SW480 (cell line): ENCODE measurements at regions not wholly inside any gene's neighbourhood (a gene's known extent, or its start where the extent isn't known, plus 50 kb on each side); places are given as distances from the start of the nearest gene placed in this dataset.

Source experiments
- DNase-seq: peaks from one replicate; pipeline ENCODE4 v3.0.0-alpha.2; 2016; ENCODE audit warnings: low spot score

DNA sequence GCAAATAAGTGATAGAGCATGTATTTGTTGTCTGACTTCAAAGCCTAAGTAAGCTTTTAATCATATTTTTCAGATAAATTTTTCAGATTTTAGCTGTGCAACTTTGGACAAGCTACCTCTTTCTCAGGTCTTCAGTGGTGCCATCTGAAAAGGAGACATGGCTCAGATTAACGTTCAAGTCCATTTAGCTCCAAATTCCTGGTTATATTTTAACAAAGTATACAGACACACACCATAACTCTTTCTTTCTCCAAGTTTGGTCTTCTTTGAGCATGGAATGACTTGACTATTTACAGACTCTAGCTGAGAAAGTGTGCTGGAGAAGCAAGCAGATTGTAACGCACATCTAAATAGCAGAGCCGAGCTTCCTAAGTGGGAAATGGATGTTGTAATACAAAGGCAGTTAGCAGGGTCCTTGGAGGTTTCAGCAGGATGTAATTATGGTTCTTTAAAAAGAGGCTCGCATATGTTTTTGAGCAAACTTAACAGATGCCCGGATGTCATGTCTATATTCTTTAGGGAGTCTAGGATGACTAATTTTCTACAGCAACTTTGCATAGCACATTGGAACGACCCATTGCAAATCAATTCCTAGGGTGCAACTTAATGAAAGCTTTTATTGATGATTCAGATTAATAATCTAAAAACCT is 128.1 kb upstream of the E2F8 start:
- DNase-seq: no peak

DNA sequence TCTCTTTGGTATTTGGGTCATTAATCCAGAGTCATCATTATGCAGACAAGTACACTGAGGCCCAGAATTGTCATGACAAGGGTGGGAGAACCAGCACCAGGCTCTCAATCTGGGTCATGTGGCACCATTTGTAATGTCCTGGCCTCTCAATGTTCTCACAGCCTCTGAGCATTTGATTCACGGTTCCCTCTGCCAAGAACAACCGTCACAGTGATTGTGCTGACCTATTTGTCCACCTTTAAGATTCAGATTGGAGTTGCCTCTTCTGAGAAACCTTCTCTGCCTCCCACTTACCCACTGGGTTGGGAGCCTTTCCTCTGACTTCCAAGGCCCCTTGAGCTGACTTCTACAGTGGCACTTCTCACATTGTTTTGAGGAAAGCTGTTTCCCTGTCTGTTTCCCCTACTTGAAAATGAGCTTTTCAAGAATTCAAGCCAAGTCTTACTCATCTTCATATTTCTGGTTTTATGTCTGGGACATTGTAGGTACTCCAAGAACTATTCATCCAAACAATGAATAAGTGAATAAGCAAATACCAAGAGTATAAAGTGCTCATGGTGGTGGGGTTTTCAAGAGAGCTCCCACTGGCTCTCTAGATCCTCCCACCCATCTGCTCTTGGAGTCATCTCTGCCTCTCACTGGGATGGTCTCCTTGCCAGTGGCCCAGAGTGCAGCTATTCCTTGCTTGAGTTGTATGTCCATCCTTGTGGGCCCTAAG is 126.4 kb upstream of the E2F8 start:
- no peak for DNase-seq

GRCh38 chr11:19365743-19366410 is 125.1 kb upstream of the E2F8 start:
- no peak for DNase-seq

DNA sequence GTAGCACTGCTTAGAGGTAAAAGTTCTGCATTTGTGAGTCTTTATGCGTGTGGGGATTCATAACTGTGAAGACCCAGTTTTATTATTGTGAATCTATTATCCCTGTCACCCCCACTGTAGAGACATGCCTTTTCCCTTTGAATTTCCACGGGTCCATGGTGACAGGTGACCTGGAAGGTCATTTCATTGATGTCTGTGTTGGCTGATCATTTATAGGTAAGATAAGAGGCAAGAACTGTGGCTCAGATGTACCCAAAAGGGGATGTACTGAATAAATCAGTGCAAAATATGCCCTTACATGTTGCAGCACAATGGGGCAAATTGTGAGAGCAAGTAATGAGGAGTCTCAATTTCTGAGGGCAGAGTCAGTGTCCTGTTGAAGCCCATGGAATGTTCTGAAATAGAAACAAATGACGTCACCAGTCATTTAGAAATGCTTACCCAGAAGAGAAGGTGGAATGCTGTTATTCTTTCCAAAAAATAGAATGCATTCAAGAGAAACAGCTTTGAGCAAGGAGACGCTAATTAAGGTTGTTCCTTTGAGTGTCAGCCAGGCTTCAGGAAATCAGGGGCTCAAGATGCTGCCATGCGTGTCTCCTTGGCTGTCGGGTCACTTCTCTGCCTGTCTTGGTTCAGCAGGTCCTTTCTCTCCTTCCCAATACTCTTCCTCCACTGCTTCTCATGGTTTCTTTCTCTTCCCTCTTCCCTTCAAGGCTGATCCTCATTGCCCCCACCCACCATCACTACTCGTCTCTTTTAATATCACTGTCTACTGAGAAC is 118.7 kb upstream of the E2F8 start:
- DNase-seq: no peak

GRCh38 chr11:19357943-19358342 is 117.2 kb upstream of the E2F8 start:
- no peak for DNase-seq

DNA sequence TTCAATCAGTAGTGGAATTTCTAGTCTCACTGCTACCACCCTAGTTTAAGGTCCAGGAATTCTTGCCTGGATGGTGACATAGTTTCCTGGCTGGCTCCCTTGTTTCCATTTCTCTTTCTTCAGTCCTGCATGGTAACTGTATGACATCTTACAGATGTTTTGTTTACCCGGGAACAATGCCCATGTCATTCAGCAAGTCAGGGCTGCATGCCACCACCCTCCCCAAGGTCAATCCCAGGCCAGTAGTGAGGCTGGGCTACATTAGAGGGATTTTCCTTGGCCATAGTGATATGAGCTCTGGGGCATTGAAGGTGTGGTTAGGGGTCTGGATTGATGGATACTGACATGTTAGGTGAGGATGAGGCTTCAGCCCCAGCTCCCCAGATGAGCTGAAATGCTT is 114.9 kb upstream of the E2F8 start:
- no peak for DNase-seq

- no peak for DNase-seq
Measured at GRCh38 chr11:19353287-19353850, 112.6 kb upstream of the E2F8 start.

- DNase-seq: no peak
Measured at GRCh38 chr11:19352771-19353160, 112.0 kb upstream of the E2F8 start.

DNA sequence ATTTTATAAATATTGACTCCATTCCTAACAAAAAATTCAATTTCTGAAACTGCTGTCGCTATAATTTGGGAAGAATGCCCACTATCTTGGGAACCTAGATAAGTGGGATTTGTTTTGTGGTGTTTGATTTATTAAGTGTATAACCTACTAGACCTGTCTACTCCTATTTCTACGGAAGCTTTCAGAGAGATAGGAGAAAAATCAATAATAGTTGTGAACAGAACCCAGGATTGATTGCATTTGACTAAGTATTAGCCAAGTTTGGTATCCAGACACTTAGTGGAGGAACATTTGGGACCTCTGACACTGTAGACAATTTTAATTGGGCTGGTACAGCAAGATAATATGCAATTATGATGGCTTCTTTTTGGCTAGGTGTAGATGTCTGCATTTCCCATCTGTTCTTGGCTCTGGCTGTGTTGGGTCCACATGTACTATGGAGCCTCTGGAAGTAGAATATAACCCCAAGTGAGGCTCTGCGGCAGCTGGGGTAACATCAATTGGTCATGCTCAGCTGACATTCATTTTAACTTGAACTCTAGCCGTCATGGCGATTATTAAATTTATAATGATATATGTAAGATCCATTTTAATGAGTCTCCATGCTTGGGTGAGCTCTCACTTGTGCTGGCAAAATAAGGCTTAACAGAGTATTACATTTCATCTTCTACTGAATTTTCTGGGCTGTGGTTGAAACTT is 111.5 kb upstream of the E2F8 start:
- DNase-seq: no peak

GRCh38 chr11:19351426-19351825 is 110.7 kb upstream of the E2F8 start:
- no peak for DNase-seq

- DNase-seq: no peak
Measured at GRCh38 chr11:19350160-19350559, 109.4 kb upstream of the E2F8 start.

DNA sequence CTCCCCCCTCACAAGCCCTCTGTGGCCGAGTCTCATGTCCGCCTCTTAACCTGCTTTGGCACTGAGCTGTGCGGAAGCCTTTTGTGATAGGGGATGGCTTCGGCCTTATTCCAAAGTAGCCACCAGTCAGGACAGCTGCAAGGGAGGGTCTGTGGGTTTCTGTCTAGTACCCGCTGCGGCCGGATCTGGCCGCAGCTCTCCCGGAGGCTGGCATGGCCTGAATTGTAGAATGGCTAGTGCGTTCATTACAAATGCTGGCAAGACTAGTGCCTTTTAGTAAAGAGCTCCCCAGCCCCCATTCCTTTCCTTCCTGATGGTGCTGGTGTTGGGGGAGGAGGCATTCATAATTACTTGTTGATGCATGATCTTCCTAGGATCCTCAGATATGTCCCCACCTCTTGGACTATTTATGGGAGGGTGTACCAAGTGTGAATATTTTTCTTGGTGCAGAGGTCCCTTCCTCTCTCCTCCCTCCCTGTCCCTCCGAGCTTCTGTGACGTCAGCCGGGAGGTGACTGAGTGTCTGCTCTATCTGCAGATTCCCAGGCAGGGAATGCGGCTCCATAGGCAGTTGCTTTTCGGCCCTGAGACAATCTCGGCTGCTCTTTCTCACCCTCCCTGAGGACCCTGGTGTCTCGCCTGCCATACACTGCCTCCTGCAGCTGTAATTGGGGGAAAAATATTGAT is 108.7 kb upstream of the E2F8 start:
- peak; percentile 71 for DNase-seq

- DNase-seq: peak; percentile 65
Measured at GRCh38 chr11:19347911-19348310, 107.2 kb upstream of the E2F8 start.

DNA sequence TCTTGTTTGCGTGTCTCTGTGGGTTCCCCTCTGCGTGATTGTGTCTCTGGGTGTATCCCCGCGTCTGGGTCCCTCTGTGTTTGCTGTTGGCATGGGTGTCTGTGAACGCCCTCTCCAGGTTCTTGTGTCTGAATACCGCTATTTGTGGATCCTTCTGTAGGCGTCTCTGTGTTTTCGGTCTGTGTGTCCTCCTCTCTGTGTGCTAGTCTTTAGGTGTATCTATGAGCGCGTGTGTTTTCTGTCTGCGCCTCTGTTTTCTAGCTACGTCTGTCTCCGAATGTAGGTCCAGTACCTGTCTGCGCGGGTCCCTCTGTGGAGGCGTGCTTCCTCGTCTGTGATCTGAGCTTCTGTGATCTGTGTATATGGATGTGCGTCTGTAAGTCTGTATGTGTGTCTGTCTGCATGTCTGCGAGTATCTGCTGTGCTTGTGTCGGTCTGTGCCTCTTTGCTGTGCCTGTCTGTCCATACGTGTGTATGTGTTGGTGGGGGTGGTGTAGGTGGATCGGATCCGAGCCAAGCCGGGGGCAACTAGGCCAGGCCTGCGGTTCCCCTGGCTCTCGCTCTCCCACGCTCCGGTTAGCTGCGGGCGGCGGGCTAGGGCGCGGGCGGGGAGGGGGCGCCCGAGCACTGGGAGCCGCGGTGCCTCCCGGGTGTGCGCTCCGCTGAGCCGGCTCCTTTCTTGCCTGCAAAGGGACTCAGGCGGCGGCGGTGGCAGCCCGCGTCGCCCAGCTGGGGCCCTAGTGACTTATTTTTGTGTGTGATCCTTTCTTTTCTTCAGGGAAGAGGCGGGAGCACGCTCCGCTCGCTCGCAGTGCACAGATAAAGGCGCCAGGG is 105.3 kb upstream of the E2F8 start:
- peak; percentile 82 for DNase-seq

GRCh38 chr11:19345519-19345847 is 104.7 kb upstream of the E2F8 start:
- DNase-seq: peak; percentile 52

GRCh38 chr11:19344661-19345518 is 104.1 kb upstream of the E2F8 start:
- DNase-seq: peak; percentile 80

DNA sequence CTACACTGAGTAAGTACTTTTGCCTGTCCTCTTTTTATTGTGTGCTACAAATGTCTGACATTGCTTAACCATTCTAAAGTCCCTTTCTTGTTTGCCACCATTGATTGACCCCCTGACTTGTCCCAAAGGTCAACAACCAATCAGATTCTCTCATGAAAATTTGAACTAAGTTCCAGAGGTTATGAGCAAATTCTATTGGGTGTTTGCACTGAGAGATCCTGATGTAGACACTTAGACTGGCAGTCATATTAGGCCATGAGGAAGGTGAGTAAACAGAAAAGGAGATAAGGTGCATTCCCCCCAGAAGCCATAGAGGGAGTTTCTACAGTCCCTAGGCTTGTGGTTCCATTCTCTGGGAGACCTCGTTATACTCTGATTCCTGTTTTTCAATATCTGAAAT is 101.3 kb upstream of the E2F8 start:
- peak; percentile 31 for DNase-seq

DNA sequence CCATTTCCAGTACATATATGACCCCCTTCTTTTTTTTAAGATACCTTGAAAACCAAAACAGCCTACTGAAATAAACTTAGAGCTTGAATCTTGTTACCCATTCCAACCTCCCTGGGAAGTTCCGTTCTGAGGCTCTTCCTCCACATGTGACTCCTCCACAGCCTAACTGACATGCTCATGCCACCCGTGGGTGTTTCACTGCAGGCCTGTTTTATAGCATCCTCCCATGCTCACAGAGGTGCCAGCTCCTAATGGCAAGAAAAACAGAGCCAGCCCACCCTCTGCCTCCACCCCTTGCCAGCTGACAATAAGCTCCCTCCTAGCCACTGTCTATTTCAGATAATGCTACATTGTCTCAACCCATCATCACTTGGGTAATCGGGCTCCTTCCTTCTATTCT is 97.6 kb upstream of the E2F8 start:
- no peak for DNase-seq

DNA sequence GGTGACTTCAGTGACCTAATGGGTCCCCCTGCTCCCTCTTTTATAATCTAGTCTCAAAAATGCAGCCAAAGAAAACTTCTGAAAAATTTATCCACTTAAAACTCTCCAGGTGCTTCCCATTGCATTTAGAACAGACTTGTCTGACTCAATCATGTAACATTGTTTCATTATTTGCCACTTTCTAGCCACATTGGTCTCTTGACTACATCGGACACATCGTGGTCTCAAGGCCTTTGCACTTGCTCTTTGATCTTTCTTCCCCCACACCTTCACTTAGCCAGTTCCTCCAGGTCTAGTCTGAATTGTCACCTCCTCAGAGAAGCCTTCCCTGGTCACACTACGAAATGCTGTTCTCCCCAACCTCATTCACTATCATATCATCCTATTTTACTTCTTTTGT is 97.0 kb upstream of the E2F8 start:
- DNase-seq: no peak
